GM21526 (cell line): ENCODE measurements at regions not wholly inside any gene's neighbourhood (a gene's known extent, or its start where the extent isn't known, plus 50 kb on each side); places are given as distances from the start of the nearest gene placed in this dataset.

Experiments used
- ATAC-seq: cut with Tn5 transposase; IDR thresholded peaks from one replicate; pipeline ENCODE4 v1.9.1; 2021; ENCODE audit warnings: moderate library complexity; ENCODE audit not compliant: unreplicated experiment, low FRiP score

DNA sequence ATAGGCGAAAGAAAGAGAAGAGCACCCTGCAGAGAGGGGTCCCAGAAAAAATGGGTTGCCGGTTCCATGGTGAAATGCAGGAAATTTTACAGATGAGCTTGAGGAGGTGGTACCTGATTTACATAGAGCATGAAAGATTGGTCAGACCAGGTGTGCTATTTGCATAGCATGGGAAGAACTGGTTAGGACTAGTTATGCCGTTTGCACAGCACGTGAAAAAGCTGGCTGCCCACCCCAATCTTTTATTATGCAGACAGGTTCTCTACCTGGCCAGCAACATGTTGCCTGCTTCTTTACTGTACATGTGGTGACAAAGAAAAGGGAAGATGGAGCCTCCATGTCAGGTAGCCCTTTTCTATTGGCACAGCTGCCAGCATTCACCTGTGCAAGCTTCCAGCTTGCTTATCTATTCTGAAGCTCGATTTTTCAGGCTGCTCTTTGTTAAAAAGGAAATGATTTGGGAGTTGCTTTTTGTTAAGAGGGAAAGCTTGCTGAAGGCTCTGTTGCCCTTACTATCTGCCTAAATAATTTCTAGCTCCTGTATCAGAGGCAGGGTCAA is 62.9 kb upstream of the ELK3 start:
- no peak for ATAC-seq

DNA sequence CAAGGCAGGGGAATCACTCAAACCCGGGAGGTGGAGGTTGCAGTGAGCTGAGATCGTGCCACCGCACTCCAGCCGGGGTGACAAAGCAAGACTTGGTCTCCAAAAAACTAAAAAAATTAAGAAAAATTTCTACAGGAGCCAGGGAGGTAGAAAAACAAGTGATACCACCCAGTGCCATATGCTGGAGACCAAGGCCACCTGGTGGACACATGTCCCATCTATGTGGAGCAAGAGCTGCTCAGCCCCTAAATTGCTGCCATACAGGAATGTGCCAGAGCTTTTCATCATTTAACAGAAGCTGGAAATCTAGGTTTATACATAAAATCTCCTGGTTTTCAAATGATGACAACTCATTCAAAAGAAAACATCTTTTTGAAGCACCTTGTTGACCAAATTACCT is 61.4 kb upstream of the ELK3 start:
- no peak for ATAC-seq

DNA sequence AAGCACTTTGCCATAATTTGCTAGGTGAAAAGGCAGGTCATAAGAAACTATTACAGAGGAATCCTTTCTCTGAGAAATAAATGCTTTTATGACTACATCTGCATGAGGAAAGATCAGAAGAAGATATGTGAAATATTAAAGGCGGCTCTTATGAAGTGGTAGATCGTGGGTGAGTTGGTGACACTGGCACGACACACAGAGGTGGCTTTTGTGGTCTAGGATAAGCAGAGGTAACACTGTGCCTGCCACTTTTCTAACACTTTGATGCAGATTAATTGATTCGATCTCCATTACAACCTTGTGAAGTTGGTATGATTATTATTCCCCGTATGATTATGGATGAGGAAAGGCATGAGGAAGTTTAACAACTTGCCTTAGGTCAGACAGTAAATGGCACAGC is 60.0 kb upstream of the ELK3 start:
- no peak for ATAC-seq

DNA sequence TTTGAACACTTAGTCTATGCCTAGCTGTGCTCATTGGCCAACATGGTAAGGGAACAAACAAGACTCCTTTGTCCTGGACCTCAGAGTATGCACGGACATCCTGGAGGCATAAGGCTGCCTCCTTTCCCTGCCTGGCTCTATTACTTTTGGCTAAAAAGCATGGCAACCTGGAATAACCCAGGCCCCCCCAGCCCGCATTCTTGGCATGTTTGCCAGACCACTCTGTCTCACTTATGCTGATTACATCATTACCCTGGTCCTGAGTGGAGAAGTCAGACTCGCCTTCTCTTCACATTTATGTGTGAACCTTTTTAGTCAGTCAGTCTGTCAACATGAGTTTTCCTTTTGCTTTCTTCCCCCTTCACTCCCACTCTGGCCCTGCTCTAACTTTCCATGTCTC is 58.0 kb upstream of the ELK3 start:
- ATAC-seq: no peak

DNA sequence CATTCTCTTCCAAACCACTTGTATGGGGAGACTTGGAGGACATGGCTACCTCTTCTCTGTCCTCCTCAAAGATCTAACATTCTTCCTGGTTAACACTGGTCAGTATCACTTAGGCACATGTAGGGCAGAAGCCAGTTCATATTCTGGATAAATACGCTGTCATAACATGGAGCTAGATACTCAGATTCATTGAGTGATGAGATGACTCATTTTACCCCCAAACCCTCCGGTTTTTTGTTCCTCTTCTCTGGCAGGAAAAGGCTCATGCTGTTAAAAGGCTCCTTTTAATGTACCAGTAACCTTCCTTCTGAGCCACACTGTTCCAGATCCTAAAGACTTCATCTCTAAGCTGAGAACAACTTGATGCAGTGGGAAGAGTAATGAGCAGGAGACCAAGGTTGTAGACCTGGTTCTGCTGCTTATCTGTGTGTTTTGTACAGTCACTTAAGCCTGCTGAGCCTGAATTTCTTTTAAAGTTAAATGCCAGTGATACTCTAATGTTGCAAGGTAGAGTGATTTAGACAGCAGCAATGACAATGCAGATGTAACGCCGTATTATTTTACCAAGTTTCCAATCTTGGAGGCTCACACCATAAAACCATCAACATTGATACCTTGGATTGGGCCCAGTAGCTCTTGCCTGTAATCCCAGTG is 57.3 kb upstream of the ELK3 start:
- no peak for ATAC-seq

DNA sequence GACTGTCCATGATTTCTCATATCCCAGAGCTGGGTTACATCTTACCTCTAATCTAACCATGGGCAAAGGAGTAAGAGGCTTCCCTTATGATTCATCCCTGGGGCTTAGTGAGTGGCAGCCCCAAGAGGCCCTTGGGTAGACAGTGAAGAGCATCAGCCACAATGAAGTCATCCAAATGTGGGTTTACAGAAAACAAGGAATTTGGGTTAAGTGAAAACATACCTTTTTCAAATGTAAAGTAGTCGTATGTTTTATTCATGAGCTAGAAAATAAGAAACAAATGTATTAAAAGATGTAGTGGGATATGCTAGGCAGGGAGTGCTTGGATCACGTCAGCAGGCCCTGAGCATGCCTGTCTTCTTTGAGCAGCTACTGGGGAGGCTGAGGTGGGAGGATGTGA is 54.0 kb upstream of the ELK3 start:
- no peak for ATAC-seq

DNA sequence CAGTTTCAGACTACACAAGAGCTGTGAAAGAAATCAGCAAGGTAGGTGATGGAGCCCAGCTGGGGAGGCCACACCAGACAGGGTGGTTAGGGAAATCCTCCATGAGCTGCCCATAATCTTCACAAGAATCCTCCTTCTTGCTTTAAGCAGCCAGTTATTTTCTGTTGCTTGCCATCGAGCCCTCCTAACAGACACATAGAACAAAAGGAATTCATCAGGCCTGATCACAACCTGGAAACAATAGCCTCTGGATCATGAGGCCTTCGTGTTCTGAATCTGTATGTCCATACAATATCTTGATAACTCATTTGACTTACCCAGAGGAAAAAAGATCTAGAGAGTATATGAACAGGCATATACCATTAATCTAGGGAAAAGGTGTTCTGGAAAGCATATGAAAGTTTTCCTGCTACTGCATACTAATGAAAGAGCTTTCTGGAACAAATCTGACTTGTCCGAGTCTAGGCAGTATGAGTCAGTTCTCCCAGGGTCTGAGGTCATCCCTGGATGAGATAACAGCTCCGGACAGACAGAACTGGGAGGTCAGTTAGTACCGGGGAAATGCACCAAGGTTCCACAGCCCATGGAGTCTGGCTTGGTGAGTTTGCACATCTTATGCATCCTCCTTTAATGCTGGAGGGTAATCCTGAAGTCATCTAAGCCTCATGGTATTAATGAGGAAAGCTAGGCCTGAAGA is 52.8 kb upstream of the ELK3 start:
- ATAC-seq: no peak

DNA sequence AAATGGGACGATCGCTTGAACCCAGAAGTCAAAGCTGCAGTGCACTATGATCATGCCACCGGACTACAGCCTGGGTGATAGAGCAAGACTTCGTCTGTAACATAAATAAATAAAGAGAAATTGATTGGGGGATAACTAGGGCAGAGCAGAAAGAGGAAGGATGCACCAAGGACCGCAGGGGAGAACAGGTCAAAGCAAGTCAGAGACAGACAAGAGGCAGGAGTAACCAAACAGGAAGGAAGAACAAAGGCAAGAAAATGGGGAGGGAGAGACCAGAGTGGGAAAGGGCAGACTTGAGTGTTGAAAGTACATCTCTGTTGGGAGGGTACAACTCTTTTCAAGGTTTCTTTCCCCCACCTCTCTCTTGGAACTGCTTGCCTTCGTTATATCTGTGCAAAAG is 50.8 kb upstream of the ELK3 start:
- ATAC-seq: no peak

DNA sequence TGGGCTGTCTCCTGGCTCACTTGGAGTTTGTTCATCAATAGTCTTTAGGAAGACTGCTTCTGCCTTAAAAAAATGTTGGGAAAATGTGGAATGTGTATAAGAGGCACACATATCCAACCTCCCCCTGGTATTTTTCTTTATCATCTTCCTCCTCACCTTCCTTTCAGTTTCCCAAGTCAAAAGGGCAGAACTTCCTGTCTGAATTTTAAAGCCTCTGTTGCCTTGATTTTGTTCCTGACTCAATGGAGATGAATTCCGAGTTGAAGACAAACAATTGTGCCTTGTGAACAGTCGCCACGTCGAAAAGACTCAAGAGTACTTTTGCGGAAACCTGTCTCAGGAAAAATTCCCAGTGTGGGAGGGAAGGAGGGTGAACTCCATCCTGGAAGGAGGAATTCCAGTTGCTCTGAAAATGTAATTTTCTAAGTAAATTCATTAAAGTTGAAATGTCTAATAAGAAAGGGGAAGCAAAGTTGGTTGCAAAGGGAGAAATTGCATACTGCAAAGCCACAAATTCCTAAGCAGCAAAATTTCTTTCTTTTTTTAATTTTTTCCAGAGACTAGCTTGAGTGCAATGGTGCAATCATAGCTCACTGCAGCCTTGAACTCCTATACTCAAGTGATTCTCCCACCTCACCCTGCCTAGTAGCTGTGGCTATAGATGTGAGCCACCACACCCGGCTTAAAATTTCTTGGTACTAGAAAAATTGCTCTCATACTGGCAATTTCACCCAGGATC is 50.2 kb upstream of the ELK3 start:
- no peak for ATAC-seq
